Vagina (tissue), 2 donors: ENCODE measurements at regions not wholly inside any gene's neighbourhood (a gene's known extent, or its start where the extent isn't known, plus 50 kb on each side); places are given as distances from the start of the nearest gene placed in this dataset.

Experiments used
- DNase-seq, 2 donors: peaks; one replicate each; pipeline ENCODE4 v3.0.0-alpha.2; 2017; ENCODE audit errors: extremely low spot score in 2 of 2
- H3K27ac ChIP-seq: fragments of 200-600 bp; sonication (generic); one replicate; pipeline ENCODE4 v1.5.1; 2019
- H3K27me3 ChIP-seq: fragments of 200-600 bp; sonication (generic); one replicate; pipeline ENCODE4 v1.5.1; 2019
- H3K36me3 ChIP-seq, 2 donors: fragments of 200-600 bp; sonication (generic); one replicate each; pipeline ENCODE4 v1.5.1; 2017 to 2019
- H3K4me1 ChIP-seq: fragments of 200-600 bp; sonication (generic); one replicate; pipeline ENCODE4 v1.5.1; 2019
- H3K4me3 ChIP-seq, 2 donors: fragments of 200-600 bp; sonication (generic); 1 replicate in 1 of 2; 2 replicates in 1 of 2; pipeline ENCODE4 v1.5.1; 2016 to 2019
- H3K9me3 ChIP-seq: fragments of 200-600 bp; sonication (generic); one replicate; pipeline ENCODE4 v1.5.1; 2019
- POLR2A ChIP-seq, 2 donors: fragments of 450-650 bp; IDR thresholded peaks; one replicate each; pipeline ENCODE4 v1.6.1; 2017; ENCODE audit warnings: antibody characterized with exemption in 2 of 2, mild to moderate bottlenecking in 2 of 2, moderate library complexity in 2 of 2
- POLR2AphosphoS5 ChIP-seq, 2 donors: sonication (generic); formaldehyde crosslinking; IDR thresholded peaks; one replicate each; pipeline ENCODE4 v1.9.0; 2017; ENCODE audit warnings: antibody characterized with exemption in 2 of 2, mild to moderate bottlenecking in 2 of 2, low read depth in 1 of 2; ENCODE audit not compliant: insufficient read depth in 1 of 2
- intact Hi-C: fragments of 100-400 bp; cut with DNase I; formaldehyde crosslinking; loops from one replicate; pipeline ENCODE4 v1.15.1; 2023
- TF ChIP-seq, protein P1 (sequence below), 3 experiments: fragments of 450-650 bp in 2 of 3; fragments of 200-600 bp in 1 of 3; sonication (generic) in 1 of 3; IDR thresholded peaks; one replicate each; pipeline ENCODE4 v1.5.1; 2017 to 2019; ENCODE audit warnings: antibody characterized with exemption in 3 of 3, mild to moderate bottlenecking in 2 of 3, moderate library complexity in 2 of 3

DNA sequence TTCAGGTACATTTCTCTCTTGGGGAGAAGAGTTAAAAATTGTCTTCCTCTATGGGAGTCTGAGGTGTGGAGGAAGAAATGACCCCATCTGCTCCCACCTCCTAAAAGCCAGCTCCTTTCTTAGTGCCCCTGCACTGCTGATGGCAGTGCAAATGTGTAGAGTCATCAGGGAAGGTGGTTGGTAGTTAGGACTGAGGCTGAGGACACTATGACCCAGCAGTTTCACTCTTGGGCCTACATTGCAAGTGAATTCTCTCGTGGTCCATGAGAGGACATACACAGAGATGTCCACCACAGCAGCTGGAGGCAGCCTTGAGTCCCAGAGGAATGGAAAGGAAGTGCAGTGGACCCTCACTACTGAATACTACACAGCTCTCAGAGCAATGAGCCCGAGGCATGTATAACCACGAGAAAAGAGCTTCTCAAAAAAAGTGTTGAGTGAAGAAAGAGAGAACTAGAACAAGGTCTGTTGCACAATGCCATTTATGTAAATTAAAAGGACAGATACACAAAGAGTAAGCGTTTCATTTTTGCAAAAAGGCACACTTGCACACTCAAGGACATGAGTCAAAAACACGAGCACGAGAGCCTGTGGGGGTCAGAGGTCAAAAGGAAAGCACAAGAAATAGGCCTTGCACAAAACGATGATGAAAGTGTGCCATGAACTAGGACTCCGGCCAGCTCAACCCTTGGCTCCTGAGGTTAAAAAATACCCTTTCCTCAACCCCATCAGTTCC, 164.4 kb upstream of the ADRA1D start:
- Histone ChIP-seq H3K4me1 (no peaks in the 10 kb centered on the region), H3K27me3 (no peaks in the 10 kb centered on the region), H3K36me3 (no peaks in the 10 kb centered on the region), H3K27ac (no peak overlapping the region), H3K9me3 (no peaks in the 10 kb centered on the region), H3K4me3 (no peak overlapping the region)
- DNase-seq: no peak
- intact Hi-C loops: no loop called here
- TF ChIP-seq POLR2AphosphoS5 (IDR thresholded peaks at IDR 0.05; ENCODE audit: insufficient read depth in 1 of 2, low read depth in 1 of 2): no peak
- no peak for TF ChIP-seq POLR2A (IDR thresholded peaks at IDR 0.05)
- TF ChIP-seq, protein P1, sequence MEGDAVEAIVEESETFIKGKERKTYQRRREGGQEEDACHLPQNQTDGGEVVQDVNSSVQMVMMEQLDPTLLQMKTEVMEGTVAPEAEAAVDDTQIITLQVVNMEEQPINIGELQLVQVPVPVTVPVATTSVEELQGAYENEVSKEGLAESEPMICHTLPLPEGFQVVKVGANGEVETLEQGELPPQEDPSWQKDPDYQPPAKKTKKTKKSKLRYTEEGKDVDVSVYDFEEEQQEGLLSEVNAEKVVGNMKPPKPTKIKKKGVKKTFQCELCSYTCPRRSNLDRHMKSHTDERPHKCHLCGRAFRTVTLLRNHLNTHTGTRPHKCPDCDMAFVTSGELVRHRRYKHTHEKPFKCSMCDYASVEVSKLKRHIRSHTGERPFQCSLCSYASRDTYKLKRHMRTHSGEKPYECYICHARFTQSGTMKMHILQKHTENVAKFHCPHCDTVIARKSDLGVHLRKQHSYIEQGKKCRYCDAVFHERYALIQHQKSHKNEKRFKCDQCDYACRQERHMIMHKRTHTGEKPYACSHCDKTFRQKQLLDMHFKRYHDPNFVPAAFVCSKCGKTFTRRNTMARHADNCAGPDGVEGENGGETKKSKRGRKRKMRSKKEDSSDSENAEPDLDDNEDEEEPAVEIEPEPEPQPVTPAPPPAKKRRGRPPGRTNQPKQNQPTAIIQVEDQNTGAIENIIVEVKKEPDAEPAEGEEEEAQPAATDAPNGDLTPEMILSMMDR (IDR thresholded peaks at IDR 0.05): no peak

DNA sequence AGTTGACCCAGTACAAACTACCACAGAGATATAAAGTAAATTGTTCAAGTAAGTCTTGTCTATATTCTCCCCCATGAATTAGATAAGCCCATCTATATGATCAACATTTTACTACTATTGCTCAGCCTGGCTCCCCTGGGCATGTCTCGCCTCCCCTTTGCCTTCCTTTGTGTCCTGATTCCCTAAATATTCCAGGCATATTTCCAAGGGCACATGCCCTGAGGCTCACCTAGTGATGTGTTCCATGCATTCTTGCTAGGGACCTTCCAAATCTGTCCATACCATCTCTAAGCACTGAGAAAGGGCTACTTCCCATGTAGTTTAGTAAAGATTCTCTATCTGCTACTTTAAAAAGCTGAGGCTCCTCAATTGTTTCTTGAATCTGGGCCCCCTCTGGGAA, 163.1 kb upstream of the ADRA1D start:
- intact Hi-C loops: no loop called here
- DNase-seq: no peak
- Histone ChIP-seq H3K27me3 (no peaks in the 10 kb centered on the region), H3K9me3 (no peaks in the 10 kb centered on the region), H3K4me1 (no peaks in the 10 kb centered on the region), H3K27ac (no peak overlapping the region), H3K4me3 (no peak overlapping the region), H3K36me3 (no peaks in the 10 kb centered on the region)
- TF ChIP-seq, protein P1 (IDR thresholded peaks at IDR 0.05): no peak
- TF ChIP-seq POLR2A (IDR thresholded peaks at IDR 0.05): no peak
- no peak for TF ChIP-seq POLR2AphosphoS5 (IDR thresholded peaks at IDR 0.05; ENCODE audit: insufficient read depth in 1 of 2, low read depth in 1 of 2)

DNA sequence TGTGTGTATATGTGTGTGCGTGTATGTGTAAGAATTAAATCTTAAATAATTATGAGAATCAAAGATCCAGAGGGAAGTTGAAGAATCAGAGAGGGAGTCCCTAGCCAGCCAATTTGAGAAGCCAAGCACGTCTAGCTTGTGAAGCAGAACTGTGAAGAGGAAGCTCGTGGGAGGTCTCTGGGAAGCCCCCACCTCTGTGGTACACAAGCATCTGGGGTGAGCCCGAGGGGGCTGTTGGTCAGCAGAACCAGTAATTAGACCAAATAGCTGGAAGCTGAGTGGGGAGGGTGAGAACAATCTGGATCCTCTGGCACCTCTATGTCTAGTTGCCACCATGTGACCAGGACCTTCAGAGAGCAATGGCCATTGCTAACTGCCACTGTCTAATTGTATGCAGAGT, 162.7 kb upstream of the ADRA1D start:
- intact Hi-C loops: no loop called here
- H3K9me3 ChIP-seq: no peaks in the 10 kb centered on the region
- no peak for DNase-seq

DNA sequence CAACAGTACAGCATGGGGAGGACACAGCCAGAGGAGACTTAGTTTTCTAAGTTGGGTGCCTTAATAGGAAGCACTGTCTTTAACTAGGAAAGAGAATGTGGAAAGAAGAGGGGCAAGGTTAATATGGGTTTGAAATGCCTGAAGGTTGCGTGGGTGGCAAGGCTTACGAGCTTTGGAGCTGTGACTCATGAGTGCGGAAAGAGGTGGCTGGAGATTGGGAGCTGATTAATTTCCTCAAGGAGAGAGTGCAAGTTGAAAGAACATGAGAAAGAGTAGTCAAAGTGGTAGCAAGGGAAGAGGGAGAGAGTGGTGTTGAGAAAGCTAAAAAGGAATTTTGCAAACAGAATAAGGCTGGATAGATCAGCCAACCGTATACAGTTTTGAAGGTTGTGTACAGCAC, 157.5 kb upstream of the ADRA1D start:
- Histone ChIP-seq H3K27ac (no peak overlapping the region), H3K4me1 (no peaks in the 10 kb centered on the region), H3K4me3 (no peak overlapping the region), H3K36me3 (no peaks in the 10 kb centered on the region), H3K9me3 (no peaks in the 10 kb centered on the region), H3K27me3 (no peaks in the 10 kb centered on the region)
- TF ChIP-seq POLR2A (IDR thresholded peaks at IDR 0.05): no peak
- DNase-seq: no peak
- intact Hi-C loops: no loop called here

More for the DNA sequence above, 162.7 kb upstream of the ADRA1D start:
- H3K36me3 ChIP-seq: no peaks in the 10 kb centered on the region
- H3K4me1 ChIP-seq: no peaks in the 10 kb centered on the region
- TF ChIP-seq, protein P1 (IDR thresholded peaks at IDR 0.05): no peak
- TF ChIP-seq POLR2A (IDR thresholded peaks at IDR 0.05) (no peak), POLR2AphosphoS5 (IDR thresholded peaks at IDR 0.05; ENCODE audit: insufficient read depth in 1 of 2, low read depth in 1 of 2) (no peak)
- H3K27me3 ChIP-seq: no peaks in the 10 kb centered on the region
- H3K27ac ChIP-seq: no peak overlapping the region
- no peak overlapping the region for H3K4me3 ChIP-seq

DNA sequence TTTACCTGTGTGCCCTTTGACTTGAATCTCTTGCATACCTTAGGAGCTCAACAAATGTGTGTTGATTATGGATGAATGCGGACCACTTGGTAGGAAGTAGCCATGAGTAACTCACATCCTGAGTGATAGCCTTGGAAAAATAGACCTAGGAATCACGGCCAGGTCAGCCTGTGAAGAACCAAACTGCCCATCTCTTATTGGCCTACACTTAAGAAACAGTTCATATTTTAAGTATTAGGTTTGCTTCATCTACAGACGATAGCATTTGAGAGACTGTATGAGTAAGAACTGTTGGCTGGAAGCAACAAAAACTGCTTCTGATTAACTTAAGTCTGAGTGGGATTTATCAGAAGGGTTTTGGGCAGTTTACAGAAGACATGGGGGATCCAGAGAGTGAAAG, 152.5 kb upstream of the ADRA1D start:
- H3K27ac ChIP-seq: no peak overlapping the region
- no peaks in the 10 kb centered on the region for H3K9me3 ChIP-seq
- TF ChIP-seq POLR2AphosphoS5 (IDR thresholded peaks at IDR 0.05; ENCODE audit: insufficient read depth in 1 of 2, low read depth in 1 of 2) (no peak), POLR2A (IDR thresholded peaks at IDR 0.05) (no peak)
- TF ChIP-seq, protein P1 (IDR thresholded peaks at IDR 0.05): no peak
- DNase-seq: no peak
- H3K36me3 ChIP-seq: no peaks in the 10 kb centered on the region
- no peaks in the 10 kb centered on the region for H3K4me1 ChIP-seq
- no peak overlapping the region for H3K4me3 ChIP-seq
- no peaks in the 10 kb centered on the region for H3K27me3 ChIP-seq
- intact Hi-C loops: no loop called here
